ENCODE measurements at regions not wholly inside any gene's neighbourhood (a gene's known extent, or its start where the extent isn't known, plus 50 kb on each side); places are given as distances from the start of the nearest gene placed in this dataset.

- no peak for DNase-seq
Measured at GRCh38 chr13:100853434-100853833, 178.8 kb upstream of the TMTC4 start.

DNA sequence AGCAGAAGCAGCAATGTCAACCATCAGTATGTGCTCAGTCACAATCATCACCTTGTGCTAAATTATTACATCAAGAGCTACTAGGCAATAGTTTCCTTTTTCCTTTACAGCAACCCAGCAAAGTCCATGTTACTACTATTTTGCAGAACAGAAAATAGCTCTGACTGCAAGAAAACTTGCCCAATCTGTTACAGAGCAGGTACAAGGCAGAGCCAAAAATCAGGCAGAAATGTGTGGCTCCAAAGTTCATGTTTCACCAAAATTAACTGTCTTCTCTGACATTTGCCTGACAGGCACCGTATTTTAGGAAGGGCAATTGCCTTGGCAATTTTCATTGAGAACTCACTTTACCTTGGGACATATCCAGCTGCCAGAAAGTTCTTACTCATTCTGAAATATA lies 177.6 kb upstream of the TMTC4 start:
- no peak for DNase-seq

GRCh38 chr13:100848304-100848703 lies 173.7 kb upstream of the TMTC4 start:
- no peak for DNase-seq

DNA sequence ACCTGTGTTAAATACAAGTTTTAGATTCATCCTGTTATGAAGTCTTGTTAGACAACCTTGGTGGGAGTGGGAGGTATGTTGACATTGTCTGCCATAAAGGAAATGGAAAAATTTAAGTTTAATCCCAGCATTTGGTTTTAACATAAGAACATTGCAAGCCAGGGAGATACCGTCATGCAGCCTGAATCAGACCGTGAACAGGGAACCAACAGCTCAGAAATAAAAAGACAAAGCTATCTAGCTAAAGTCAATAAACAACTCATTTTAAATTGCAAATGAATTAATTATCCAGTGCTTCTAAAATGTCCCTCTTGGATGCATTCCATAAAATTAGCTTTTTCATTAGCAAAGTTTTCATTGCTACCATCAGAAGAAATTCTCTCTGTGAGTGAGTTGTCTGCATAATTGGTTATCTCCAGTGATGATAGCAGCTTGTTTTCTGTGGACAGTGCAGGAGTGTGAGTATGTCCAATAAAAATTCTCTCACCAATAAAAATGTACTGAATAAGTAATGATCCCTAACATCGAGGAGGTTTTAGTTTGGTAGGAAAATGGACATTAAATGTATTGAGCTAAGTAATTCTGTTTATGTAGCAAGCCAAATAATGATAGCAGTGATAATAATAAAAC lies 170.6 kb upstream of the TMTC4 start:
- DNase-seq: no peak

- DNase-seq: no peak
Measured at GRCh38 chr13:100842136-100842535, 167.5 kb upstream of the TMTC4 start.

- DNase-seq: no peak
Measured at GRCh38 chr13:100838387-100838786, 163.8 kb upstream of the TMTC4 start.

- DNase-seq: no peak
Measured at GRCh38 chr13:100837631-100838030, 163.0 kb upstream of the TMTC4 start.

DNA sequence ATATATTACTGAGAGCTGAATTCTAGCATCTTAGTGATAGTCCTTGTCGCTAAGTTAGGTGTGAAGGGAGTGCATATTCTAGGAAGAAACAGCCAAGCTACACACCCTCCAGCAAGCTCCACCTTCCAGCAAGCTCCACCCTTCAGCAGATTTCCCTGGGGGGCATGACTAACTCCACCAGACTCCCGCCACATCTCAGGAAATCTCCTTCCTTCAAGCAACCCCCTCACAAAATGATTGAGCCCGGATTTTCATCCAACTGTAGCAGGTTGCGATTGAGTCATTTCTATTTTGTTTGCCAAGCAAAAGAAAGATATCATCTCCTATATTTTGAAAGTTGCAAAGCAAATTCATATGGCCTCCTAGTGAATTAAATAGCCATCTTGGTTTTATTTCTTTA lies 162.1 kb upstream of the TMTC4 start:
- no peak for DNase-seq

GRCh38 chr13:100835695-100836094 lies 161.1 kb upstream of the TMTC4 start:
- DNase-seq: no peak

DNA sequence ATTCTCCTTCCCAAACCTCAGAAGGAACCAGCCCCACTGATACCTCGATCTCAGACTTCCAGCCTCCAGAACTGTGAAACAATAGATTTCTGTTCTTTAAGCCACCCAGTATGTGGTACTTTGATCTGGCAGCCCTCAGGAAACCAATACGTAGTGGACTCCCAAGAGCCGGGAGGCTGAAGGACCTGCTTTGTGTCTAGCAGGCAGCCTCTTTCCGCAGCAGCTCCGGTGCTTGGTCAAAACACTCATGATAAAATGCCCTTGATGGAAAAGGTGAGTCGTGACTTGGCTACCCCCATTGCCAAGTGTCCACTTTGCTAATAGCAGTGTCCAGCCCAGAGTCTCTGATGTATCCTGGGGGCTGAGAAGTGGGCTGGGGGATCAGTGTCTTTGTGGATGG lies 158.8 kb upstream of the TMTC4 start:
- no peak for DNase-seq

DNA sequence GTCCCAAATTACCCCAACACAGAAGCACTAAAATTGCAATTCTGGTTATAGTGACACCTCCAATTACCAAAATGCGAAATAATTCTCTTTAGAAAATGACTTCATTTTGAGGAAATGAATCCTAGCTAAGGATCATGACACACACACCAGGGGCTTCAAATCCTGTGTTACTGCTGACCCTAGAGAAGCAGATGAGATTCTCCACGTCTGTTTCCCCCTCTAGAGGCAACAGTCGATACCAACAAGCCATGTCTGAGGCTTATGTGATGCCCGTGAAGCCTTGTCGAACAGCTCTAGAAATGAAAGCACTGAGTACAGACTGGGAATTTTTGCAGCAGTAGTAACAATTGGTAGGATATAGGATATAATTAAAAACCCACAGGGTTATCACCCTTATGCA lies 153.6 kb upstream of the TMTC4 start:
- DNase-seq: peak; percentile 20

DNA sequence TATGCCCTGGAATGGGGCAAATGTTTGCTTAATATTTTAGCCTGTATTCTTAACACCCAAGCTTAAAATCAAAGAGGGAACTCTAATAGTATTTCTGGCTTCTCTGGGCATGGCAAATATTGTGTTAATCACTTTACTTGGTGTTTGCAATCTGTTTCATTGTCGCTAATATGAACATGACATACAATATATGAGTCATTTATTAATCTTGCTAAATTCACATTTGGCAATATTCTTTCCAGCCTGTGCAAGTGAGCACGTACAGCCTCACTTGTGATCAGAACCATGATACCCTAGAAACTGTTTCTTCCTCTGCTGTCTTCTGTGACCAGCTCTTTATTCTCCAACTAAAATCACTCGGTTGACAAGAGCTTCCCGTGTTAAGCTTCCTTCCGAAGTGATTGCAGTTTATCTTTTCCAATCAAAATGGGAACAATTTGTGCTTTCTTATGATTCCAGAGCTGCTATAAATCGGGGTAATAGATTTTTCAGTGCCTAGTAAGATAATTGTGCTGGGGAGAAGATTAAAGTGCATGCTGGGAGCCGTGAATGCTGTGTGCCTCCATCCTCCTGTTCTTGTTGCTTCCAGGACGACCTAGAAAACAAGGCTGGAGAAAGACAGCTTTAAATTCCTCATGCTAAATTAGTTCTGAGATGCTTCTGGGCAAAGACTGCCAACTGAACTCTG lies 153.0 kb upstream of the TMTC4 start:
- no peak for DNase-seq

DNA sequence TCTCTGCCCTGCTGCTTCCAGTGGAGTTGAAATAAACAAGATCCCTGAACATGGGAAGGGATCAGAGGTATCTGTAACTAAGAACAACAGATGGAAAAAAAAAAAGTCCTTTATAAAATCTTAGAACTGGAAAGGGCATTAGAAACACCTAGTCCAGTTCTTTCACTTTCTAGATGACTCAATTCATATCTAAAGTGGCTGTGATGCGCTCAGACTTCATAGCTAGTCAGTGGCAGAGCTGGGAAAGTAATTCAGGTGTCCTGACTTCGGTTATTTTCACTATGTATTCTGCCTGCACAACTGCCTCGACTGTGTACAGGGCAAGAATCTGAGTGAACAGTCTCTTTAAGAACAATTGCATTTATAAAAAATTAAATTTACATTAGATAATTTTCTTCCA lies 151.8 kb upstream of the TMTC4 start:
- no peak for DNase-seq

DNA sequence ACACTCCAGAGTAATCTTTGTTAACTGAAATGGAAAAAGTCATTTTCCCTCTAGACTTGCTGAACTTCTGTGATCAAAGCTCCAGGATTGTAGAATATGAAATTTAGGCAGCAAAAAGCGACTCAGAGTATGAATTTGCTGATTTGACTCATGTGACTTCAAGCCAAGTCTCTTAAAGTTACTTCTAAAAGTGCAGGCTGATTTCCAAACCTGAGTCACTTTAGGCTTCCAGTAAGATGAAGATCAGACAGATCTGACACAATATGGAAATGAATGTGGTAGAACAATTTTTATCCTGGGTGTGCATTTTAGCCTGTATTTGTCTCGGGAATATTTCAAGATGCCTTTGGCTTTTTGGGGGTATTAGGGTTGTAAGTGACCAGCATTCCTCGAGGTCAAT lies 151.0 kb upstream of the TMTC4 start:
- no peak for DNase-seq

GRCh38 chr13:100824366-100824765 lies 149.8 kb upstream of the TMTC4 start:
- no peak for DNase-seq

DNA sequence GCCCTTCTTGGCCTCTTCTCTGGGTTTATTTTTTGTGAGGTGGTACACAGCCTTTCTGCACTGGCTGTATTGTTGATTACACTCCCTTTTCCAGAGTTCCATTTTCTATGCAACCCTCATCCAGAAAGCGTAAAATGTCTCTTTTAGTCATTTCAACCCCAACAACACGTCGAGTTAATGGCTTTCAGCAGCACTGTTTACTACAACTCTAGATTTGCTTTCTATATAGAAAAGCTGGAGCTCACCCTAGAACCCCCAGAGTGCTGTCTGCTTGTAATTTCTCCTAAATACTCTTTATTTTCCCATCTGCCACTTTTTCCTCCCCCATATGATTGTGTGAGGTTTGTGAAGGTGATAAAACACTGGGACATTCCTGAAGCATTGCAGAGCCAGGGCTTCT lies 148.9 kb upstream of the TMTC4 start:
- DNase-seq: no peak

- DNase-seq: no peak
Measured at GRCh38 chr13:100822871-100823443, 148.4 kb upstream of the TMTC4 start.

GRCh38 chr13:100818711-100819110 lies 144.1 kb upstream of the TMTC4 start:
- DNase-seq: no peak

DNA sequence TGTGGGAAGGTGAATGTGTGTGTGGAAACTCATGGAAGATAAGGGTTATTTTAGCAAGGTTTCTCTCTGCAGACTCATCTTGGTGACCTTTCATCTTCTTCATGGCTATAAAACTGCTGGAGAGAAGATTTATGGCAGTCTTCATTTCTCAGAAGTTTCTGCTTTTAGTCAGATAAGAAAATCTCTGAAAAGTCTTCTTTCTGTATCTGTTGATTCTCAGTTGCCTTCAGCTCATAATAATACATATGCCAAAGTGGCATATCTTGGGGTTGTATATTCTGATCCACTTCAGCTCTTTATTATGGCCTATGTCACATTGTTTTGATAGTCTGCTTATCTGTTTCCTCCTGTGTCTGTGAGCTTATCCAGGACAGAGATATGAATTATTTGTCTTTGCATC lies 143.3 kb upstream of the TMTC4 start:
- no peak for DNase-seq

GRCh38 chr13:100815476-100816046 lies 141.0 kb upstream of the TMTC4 start:
- DNase-seq: no peak

DNA sequence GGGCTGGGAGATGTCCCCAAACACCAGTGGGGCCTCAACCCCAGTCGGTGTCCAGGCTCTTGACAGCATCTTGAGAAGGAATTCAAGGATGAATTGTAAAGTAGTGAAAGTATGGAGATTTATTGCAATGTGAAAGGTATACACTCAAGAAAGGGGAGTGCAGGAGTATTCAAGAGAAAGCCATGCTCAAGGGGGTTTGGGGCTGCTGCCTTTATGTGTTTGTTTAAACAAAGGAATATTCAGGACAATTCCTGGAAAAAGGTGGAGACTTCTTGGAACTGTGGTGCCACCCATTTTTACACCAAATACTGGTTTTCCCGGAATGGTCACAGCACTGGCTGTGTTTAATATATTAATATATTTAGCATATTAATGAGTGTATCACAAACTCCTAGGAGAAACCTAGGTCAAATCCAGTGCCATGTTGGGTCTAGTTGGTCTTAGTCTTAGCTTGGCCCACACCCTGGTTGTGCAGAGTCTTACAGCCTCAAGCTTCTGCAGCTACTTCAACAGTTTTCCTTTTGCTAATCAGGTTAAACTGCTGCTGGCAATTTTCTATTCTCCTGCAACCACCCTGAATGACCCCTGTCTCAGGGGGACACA lies 138.5 kb upstream of the TMTC4 start:
- DNase-seq: no peak

DNA sequence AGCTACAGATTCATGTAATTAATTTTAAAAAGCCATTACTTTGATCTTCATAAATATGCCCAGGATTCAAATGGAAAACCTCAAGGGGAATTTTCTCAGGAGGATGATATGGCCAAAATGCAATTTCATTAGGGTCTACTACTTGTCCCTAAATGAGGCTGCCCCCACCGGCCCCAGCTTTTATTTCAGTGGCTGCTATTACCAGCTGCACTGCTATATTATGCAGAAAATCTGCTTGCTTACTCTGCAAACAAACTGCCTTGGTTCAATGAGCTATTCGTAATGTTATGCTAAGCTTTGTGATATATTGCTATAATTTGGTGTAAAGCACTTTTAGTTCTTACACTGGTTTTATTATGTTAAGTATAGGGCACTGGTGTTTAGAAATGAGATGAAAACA lies 137.3 kb upstream of the TMTC4 start:
- peak; percentile 7 for DNase-seq

GRCh38 chr13:100811024-100811865 lies 136.7 kb upstream of the TMTC4 start:
- no peak for DNase-seq

Measured in NCI-H1436 (cell line).